GM21528 (cell line): ENCODE measurements at regions not wholly inside any gene's neighbourhood (a gene's known extent, or its start where the extent isn't known, plus 50 kb on each side); places are given as distances from the start of the nearest gene placed in this dataset.

Source experiments
- ATAC-seq: cut with Tn5 transposase; IDR thresholded peaks from one replicate; pipeline ENCODE4 v1.9.1; 2021; ENCODE audit warnings: mild to moderate bottlenecking, moderate library complexity; ENCODE audit not compliant: unreplicated experiment, low FRiP score

- no peak for ATAC-seq
These were observed 99.1 kb upstream of the TMEM168 start for GRCh38 chr7:112889268-112889667.

DNA sequence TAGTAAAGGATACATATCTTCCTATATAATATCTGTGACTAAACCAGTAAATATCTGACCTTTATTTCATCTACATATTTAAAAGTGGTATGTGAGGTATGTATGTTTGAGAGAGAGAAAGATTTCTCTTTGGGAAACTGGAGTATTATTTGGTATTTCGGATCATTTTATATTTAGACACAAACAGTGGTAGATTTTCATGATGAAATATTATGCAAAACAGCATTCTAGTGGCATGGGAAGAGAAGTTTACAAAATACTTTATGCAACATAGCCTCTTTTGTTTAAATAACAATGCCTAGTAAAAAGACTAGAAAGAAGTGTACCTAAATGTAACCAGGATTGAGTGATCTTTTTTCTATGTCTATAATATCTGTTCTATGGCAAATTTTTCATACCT is 98.6 kb upstream of the TMEM168 start:
- no peak for ATAC-seq

- no peak for ATAC-seq
These were observed 97.8 kb upstream of the TMEM168 start for GRCh38 chr7:112887976-112888375.

DNA sequence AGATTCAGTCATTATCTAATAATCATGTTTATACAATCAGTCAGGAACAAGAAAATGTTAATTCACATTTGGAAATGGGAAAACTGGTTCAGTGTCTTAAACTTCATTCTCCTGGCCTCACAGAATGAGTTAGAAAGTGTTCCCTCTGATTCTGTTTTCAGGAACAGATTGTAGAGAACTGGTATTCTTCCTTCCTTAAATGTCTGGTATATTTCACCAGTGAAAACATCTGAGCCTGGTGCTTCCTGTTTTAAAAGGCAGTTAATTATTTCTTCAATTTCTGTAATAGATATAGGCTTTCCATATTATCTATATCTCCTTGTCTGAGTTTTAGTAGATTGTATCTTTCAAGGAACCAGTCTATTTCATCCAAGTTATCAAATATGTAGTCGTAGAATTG is 97.1 kb upstream of the TMEM168 start:
- no peak for ATAC-seq

- no peak for ATAC-seq
These were observed 96.0 kb upstream of the TMEM168 start for GRCh38 chr7:112886208-112886607.

DNA sequence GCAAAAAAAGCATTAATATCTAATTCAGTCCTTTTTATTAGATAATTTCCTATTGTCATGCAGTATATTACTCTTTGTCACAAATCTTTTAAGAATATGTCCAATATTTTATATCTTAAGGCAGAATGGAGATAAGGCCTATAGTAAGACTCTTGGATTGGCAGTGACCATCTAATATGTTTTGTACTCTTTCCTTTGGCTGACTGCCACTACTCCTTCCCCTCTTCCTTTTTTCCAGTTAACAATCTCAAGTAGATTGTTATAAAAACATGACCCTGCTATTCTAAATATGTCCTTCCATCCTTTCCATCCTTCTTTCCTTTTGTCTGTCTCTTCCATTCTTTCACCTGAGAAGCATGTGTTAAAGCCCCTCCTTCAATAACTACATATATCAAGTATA is 92.8 kb upstream of the TMEM168 start:
- ATAC-seq: no peak

GRCh38 chr7:112882511-112882910 is 92.3 kb upstream of the TMEM168 start:
- no peak for ATAC-seq

DNA sequence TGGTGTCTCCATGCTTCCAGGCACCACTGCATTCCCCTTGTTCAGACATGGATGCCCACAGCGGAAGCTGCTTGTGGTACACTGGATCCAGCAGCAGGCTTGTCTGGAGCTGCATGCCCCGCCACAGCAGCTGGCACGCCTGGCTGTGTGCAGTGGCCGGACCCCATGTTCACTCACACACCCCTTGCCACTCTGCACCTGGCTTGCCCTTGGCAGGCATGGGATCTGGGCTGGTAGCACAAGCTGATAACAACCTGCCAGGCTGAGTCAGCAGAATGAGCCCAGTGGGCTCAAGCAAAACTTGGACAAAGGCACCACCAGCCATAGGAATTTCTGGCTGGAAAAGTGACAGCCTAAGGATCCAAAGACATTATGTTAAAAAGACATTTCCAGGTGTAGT is 91.8 kb upstream of the TMEM168 start:
- ATAC-seq: no peak

- ATAC-seq: no peak
These were observed 90.7 kb upstream of the TMEM168 start for GRCh38 chr7:112880818-112881418.

GRCh38 chr7:112877691-112878460 is 87.7 kb upstream of the TMEM168 start:
- ATAC-seq: no peak

- no peak for ATAC-seq
These were observed 86.7 kb upstream of the TMEM168 start for GRCh38 chr7:112876877-112877276.

DNA sequence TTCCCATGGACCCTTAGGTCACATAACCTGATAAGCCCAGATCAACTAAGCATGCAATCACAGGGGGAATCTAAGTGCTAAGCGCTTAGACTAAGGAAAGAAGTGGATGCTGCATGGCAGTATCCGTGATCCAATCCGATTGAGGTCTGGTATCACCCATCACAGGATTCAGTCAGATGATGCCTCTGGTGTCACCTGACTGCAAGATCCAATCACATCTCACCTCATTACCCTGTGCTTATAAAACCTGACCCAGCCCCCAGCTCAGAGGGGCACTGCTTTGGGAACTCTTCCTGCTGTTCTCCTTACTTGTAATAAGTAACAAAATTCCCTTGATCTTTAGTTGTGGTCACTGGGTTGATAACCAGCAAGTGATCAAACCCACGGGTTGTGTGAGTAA is 84.7 kb upstream of the TMEM168 start:
- ATAC-seq: no peak

GRCh38 chr7:112873831-112874553 is 83.8 kb upstream of the TMEM168 start:
- ATAC-seq: peak; percentile 59

DNA sequence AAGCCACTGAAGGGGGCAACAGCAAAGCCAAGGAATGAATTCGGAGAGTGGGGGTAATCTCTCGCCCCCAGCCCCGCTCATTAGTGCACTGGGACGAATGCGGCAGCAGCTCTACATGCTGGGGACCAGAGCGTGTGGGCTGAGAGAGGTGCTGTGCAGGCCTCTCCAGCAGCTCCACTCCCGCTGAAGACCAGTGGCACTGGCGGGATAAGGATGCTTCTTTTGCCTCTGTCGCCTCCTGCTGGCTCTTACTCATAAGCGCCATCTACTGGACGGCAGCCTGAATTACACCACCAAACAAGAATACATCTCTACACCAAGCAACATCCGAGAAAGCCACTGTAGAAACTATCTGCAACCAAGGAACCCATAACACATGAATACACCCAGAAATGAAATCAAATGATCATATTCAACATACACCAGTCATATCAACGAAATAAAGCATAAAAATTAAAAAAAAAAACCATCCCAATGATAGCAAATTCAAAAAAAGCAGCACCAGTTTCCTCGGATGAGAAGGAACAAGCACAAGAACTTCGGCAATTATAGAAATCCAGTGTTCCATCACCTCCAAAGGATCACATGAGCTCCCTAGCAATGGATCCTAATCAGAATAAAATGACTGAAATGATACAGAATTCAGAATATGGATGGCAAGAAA is 79.0 kb upstream of the TMEM168 start:
- ATAC-seq: no peak

- no peak for ATAC-seq
These were observed 78.4 kb upstream of the TMEM168 start for GRCh38 chr7:112868609-112869008.

GRCh38 chr7:112866424-112866823 is 76.2 kb upstream of the TMEM168 start:
- peak; percentile 99 for ATAC-seq

DNA sequence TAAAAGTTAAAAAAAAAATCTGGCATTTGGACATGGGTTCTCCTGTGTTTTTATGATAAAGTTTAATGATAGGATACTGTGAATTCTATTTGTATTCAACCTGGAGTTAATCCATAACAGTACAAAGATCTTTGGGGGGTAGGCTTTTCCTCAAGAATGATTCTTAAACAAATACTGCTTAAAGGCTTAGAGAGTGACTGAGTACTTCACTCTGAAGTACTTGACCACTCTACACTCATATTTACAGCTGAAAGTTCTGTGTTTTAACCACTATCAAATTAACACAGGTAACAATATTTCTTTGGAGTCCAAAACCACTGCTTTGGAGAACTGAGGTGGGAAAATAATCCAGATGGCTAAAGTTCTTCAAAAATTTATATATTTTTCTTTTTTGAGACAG is 74.2 kb upstream of the TMEM168 start:
- no peak for ATAC-seq

DNA sequence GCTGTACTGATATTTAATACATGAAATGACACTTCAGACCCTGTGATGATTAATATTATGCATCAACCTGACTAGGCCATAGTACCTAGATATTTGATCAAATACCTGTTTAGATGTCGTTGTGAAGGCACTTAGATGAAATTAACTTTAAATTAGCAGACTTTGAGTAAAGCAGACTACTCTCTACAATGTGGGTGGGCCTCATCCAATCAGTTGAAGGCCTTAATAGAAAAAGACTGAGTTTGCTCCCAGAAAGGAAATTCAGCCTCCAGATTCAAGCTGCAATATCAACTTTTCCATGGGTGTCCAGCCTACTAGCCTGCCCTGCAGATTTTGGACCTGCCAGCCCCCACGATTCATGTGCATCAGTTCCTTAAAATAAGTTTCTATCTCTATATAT is 68.6 kb upstream of the TMEM168 start:
- ATAC-seq: no peak

DNA sequence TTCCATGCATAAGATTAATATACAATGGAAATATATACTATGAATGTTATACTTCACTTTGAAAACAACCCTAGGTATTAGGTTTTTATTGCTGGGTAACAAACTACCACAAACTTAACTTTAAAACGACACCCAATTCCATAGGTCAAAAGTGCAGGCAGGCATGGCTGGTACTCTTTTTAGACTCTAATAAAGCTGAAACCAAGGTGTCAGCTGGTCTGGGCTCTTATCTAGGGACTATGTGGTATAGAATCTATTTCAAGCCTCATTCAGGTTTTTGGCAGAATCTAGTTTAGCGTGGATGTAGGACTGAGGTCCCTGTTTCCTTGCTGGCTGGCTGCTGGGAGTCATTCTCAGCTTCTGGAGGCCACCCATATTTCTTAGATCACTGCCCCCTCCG is 65.0 kb upstream of the TMEM168 start:
- ATAC-seq: no peak

DNA sequence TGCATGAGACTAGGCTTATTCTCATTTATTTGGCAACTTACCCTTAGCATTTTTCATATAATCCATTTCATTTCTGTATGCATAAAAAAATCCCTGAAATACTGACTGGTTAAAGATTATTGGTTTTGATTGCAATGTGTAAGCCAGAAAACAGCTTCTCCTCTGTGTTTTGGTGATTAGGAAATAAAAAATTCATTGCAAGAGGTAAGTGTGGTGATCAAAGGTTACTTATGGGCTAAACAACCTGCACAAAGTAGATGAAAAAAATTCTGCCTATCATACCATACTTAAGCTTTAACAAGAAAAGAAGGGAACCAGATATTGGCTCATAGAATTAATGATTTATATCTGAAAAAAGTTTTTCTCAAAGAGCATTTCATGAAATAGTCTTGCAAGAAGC is 64.0 kb upstream of the TMEM168 start:
- ATAC-seq: no peak

GRCh38 chr7:112853422-112853821 is 63.2 kb upstream of the TMEM168 start:
- no peak for ATAC-seq
